ENCODE measurements at regions not wholly inside any gene's neighbourhood (a gene's known extent, or its start where the extent isn't known, plus 50 kb on each side); places are given as distances from the start of the nearest gene placed in this dataset.

- TF ChIP-seq SRF (IDR thresholded peaks at IDR 0.05; ENCODE audit: low read depth) (no peak), CTCF (IDR thresholded peaks at IDR 0.05 in 2 of 3, conservative IDR thresholded peaks at IDR 0.05 in 1 of 3; ENCODE audit: borderline replicate concordance in 1 of 3, insufficient read depth in 1 of 3, low read depth in 2 of 3, low read length in 2 of 3) (no peak), POLR2A (IDR thresholded peaks at IDR 0.05; ENCODE audit: borderline replicate concordance, extremely low read depth, insufficient read depth, insufficient read length) (no peak), RAD21 (IDR thresholded peaks at IDR 0.05; ENCODE audit: low read depth) (no peak), FOSL1 (IDR thresholded peaks at IDR 0.05; ENCODE audit: low read depth) (no peak), ATF3 (IDR thresholded peaks at IDR 0.05) (no peak), SIN3A (IDR thresholded peaks at IDR 0.05; ENCODE audit: low read depth) (no peak)
Measured at GRCh38 chr1:230543085-230543484, 99.2 kb upstream of the COG2 start.
